ENCODE measurements at regions not wholly inside any gene's neighbourhood (a gene's known extent, or its start where the extent isn't known, plus 50 kb on each side); places are given as distances from the start of the nearest gene placed in this dataset.
A peak's percentile ranks its signal among the peaks of the same experiment; 100 is the strongest.

DNA sequence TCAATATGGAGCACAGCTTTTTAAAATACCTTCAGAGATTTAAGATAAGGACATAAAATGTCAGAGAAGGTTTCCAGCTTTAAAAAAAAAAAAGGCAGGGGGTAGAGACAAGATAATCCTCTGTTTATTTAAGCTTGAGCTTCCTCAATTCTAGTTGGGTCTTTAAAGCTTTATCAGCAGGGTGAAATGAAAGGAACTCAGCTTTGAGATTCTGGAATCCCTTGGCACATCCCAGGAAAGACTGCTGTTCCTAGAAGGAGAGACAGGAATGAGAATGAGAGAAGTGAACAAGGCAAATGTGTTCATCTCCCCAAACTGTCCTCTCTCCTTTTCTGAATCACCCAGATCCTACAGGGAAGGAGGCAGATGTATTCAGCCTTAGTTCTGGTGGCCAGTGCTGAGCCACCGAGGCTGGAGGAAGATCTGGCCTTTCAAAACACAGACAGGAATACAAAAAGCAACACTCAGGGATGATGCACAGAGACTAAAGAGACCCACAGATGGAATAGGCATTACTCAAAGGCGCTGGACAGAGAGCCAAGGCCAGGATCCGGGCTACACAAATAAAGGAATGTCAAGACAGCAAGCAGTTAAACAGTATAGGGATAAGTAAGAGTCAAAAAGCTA lies 385.8 kb upstream of the DUSP10 start:
- TF ChIP-seq, protein P1, sequence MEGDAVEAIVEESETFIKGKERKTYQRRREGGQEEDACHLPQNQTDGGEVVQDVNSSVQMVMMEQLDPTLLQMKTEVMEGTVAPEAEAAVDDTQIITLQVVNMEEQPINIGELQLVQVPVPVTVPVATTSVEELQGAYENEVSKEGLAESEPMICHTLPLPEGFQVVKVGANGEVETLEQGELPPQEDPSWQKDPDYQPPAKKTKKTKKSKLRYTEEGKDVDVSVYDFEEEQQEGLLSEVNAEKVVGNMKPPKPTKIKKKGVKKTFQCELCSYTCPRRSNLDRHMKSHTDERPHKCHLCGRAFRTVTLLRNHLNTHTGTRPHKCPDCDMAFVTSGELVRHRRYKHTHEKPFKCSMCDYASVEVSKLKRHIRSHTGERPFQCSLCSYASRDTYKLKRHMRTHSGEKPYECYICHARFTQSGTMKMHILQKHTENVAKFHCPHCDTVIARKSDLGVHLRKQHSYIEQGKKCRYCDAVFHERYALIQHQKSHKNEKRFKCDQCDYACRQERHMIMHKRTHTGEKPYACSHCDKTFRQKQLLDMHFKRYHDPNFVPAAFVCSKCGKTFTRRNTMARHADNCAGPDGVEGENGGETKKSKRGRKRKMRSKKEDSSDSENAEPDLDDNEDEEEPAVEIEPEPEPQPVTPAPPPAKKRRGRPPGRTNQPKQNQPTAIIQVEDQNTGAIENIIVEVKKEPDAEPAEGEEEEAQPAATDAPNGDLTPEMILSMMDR (conservative IDR thresholded peaks at IDR 0.05; ENCODE audit: low read depth, low read length), result no peak
- no peak overlapping the region for H3K4me3 ChIP-seq (ENCODE audit: low read depth, low read length)
- DNase-seq (ENCODE audit: low read depth), result no peak

DNA sequence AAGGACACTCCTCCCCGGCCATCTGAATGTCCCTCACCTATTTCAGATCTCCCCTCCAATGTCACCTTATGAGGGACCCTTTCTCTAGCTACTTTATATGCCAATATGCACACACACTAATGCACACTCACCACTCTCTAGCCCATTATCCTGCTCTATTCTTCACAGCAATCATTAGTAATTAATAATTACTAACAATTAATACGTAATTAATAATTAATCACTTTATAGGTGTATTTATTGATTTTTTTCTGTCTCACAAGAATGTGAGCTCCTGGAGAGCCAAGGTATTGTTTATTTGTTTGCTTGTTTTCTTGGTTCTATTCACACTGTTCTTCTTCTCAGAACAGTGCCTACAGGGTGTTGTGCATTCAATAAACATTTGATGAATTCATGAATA lies 385.2 kb upstream of the DUSP10 start:
- H3K4me3 ChIP-seq (ENCODE audit: low read depth, low read length), result no peak overlapping the region
- no peak for DNase-seq (ENCODE audit: low read depth)
- TF ChIP-seq, protein P1 (conservative IDR thresholded peaks at IDR 0.05; ENCODE audit: low read depth, low read length), result no peak

DNA sequence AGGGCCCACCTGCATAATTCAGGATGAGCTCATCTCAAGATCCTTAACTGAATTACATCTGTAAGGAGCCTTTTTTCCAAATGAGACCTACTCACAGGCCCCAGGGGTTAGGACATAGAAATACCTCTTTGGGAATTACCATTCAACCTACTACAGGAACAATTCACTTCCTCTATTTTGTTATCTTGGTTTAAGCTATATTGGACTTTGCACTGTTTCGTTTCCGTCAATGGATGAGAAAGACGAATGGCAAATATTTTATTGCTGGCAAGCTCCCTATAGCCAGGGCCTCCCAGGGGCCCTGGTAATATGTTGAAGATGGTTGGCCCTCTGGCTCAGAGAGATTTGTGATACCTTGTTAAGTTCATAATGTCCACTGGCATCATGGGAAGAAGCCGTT lies 384.2 kb upstream of the DUSP10 start:
- TF ChIP-seq, protein P1 (conservative IDR thresholded peaks at IDR 0.05; ENCODE audit: low read depth, low read length), result no peak
- no peak for DNase-seq (ENCODE audit: low read depth)
- H3K4me3 ChIP-seq (ENCODE audit: low read depth, low read length), result no peak overlapping the region

DNA sequence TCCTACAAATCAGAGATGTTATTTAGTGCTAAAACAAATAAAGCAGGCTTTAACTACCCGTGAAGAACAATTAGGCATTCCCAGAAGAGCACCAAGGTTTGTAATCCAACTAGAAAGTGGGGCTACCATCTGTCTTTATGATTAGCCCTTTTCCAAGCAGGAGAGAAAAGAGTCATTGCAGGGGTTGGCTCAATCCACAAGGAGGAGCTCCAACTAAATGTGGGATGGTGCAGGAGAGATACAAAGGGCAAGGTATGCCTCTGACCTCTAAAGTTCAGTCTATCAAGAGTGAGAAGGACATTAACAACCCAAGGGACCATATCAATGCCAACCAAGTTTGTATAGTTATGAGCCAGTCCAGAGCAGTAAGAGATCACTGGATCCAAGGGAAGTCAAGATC lies 382.7 kb upstream of the DUSP10 start:
- no peak for DNase-seq (ENCODE audit: low read depth)
- TF ChIP-seq, protein P1 (conservative IDR thresholded peaks at IDR 0.05; ENCODE audit: low read depth, low read length), result peak; percentile 30
- no peak overlapping the region for H3K4me3 ChIP-seq (ENCODE audit: low read depth, low read length)

DNA sequence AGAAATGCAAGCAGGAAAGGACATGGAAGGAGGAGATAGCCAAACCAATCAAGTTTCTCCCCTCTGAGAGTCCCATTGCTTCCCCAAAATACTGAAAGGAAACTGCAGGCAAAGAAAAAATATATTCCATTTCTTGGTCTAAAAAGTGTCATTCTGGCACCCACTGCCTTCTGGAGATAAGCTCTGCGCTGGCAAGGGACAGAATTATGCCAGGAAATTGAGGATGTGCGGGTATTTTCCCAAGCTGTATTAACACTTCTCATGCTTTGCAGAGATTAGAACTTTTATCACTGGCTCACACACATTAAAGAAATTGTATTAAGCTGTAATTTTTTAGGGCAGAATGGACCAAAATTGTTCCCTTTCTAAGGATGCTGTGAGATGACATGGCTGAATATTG lies 381.2 kb upstream of the DUSP10 start:
- TF ChIP-seq, protein P1 (conservative IDR thresholded peaks at IDR 0.05; ENCODE audit: low read depth, low read length), result no peak
- H3K4me3 ChIP-seq (ENCODE audit: low read depth, low read length), result no peak overlapping the region
- no peak for DNase-seq (ENCODE audit: low read depth)

DNA sequence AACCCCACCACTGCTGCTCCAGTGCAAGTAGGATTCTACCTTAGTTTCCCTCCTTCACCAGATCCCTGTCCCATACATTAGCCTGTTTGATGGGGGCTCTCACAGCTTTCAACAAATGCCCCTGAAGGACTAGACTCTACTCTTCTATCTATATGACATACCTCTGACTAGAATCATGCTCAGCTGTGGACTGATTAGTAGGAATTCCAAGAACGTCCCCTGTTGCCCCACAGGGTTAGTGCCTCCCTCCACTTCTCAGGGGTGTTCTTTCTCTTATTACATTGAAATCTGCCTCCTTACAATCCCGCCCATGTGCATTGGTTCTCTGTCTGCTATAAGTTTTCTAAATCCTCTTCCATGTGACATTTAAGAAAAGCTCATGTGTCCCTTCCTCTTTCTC lies 375.9 kb upstream of the DUSP10 start:
- H3K4me3 ChIP-seq (ENCODE audit: low read depth, low read length), result no peak overlapping the region
- TF ChIP-seq, protein P1 (conservative IDR thresholded peaks at IDR 0.05; ENCODE audit: low read depth, low read length), result no peak
- peak; percentile 5 for DNase-seq (ENCODE audit: low read depth)

DNA sequence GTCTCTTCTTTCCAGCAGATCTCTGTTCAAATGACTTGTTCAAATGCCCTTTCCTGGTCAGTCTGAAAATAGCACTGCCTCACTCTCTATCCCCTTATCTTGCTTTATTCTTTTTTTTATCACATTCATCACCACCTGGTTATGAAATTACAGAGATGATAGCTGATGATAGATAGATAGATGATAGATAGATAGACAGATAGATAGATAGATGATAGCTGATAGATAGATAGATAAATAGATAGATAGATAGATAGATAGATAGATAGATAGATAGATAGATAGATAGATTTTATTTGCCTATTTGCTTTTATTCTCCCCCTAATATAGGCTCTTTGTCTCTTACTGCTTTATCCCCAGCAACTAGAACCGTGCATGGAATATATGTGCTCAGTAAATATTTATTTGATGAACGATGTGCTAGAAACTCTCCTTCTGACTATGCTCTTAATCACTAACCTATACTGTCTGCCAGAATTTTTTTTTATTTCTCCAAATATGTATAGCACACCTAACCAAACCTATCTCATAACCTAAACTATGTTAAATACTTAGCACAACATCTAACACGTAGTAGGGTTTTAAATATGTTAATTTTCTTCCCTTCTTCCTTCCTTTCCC lies 372.8 kb upstream of the DUSP10 start:
- TF ChIP-seq, protein P1 (conservative IDR thresholded peaks at IDR 0.05; ENCODE audit: low read depth, low read length), result no peak
- no peak for DNase-seq (ENCODE audit: low read depth)
- no peak overlapping the region for H3K4me3 ChIP-seq (ENCODE audit: low read depth, low read length)
